ENCODE measurements at regions not wholly inside any gene's neighbourhood (a gene's known extent, or its start where the extent isn't known, plus 50 kb on each side); places are given as distances from the start of the nearest gene placed in this dataset.

- no peaks in the 10 kb centered on the region for H3K27me3 ChIP-seq (replicated peaks; ENCODE audit: control insufficient read depth, insufficient read depth, low read length, poor library complexity, severe bottlenecking)
- H3K9me3 ChIP-seq (ENCODE audit: control insufficient read depth, low read length), result peaks cover 4% of the 10 kb centered on the region
- H3K36me3 ChIP-seq (ENCODE audit: control insufficient read depth, insufficient read depth, low read length), result no peaks in the 10 kb centered on the region
- H3K4me1 ChIP-seq (ENCODE audit: control insufficient read depth, insufficient read depth, low read length, poor library complexity, severe bottlenecking), result no peaks in the 10 kb centered on the region
- H3K27ac ChIP-seq (ENCODE audit: insufficient read depth, low read length, poor library complexity, severe bottlenecking), result no peak overlapping the region
- no peak for DNase-seq
- H3K4me3 ChIP-seq (ENCODE audit: insufficient read depth, low read depth, low read length, poor library complexity, severe bottlenecking), result no peak overlapping the region
Observed at GRCh38 chr17:73733517-73733916, 89.3 kb upstream of the SDK2 start.

- no peak for DNase-seq
- Histone ChIP-seq H3K27me3 (replicated peaks; ENCODE audit: control insufficient read depth, insufficient read depth, low read length, poor library complexity, severe bottlenecking) (no peaks in the 10 kb centered on the region), H3K36me3 (ENCODE audit: control insufficient read depth, insufficient read depth, low read length) (no peaks in the 10 kb centered on the region), H3K27ac (ENCODE audit: insufficient read depth, low read length, poor library complexity, severe bottlenecking) (no peak overlapping the region), H3K4me3 (ENCODE audit: insufficient read depth, low read depth, low read length, poor library complexity, severe bottlenecking) (no peak overlapping the region), H3K4me1 (ENCODE audit: control insufficient read depth, insufficient read depth, low read length, poor library complexity, severe bottlenecking) (no peaks in the 10 kb centered on the region), H3K9me3 (ENCODE audit: control insufficient read depth, low read length) (peaks cover 4% of the 10 kb centered on the region)
Observed at GRCh38 chr17:73735245-73735644, 91.0 kb upstream of the SDK2 start.

DNA sequence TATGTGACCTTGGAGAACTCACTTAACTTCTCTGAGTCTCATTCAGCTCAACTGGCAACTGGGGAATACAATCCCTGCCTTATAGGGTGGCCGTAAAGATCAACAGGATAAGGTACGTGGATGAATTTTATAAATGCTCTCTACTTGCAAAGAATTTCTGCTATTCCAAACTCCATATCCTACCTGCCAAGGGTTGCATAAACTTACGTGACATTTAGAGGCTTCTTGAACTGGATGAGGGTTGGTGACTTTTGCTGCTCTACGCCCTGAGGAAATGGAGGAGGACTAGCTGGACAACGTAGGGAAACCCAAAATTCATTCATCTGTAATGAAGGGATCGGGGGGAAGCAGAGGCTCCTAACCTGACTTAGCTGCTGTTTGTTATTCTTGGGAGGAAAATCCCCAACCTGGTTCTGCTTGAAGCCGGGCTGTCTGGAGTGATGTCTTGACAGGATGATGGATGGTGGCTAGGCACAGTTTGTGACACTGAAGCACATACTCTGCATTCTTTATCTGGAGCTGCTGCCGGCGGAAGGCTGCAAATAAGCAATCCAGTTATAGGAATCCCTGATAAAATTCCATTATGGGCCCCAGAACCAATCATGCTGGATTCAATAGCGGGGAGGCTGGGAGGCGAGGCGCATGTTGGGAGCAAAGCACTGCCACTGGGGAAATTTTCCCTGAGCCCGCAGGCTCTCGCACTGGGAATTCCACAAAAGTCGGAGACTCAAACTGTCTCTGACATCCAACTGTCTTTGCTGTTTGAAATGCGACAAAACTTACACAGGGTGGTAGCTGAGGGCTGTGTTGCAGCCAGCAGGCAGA lies 94.7 kb upstream of the SDK2 start:
- H3K36me3 ChIP-seq (ENCODE audit: control insufficient read depth, insufficient read depth, low read length), result no peaks in the 10 kb centered on the region
- no peak overlapping the region for H3K27ac ChIP-seq (ENCODE audit: insufficient read depth, low read length, poor library complexity, severe bottlenecking)
- no peaks in the 10 kb centered on the region for H3K4me1 ChIP-seq (ENCODE audit: control insufficient read depth, insufficient read depth, low read length, poor library complexity, severe bottlenecking)
- no peak for DNase-seq
- H3K9me3 ChIP-seq (ENCODE audit: control insufficient read depth, low read length), result no peaks in the 10 kb centered on the region
- H3K4me3 ChIP-seq (ENCODE audit: insufficient read depth, low read depth, low read length, poor library complexity, severe bottlenecking), result no peak overlapping the region
- no peaks in the 10 kb centered on the region for H3K27me3 ChIP-seq (replicated peaks; ENCODE audit: control insufficient read depth, insufficient read depth, low read length, poor library complexity, severe bottlenecking)

GRCh38 chr17:73740370-73740769 lies 96.1 kb upstream of the SDK2 start:
- no peaks in the 10 kb centered on the region for H3K4me1 ChIP-seq (ENCODE audit: control insufficient read depth, insufficient read depth, low read length, poor library complexity, severe bottlenecking)
- no peaks in the 10 kb centered on the region for H3K36me3 ChIP-seq (ENCODE audit: control insufficient read depth, insufficient read depth, low read length)
- H3K9me3 ChIP-seq (ENCODE audit: control insufficient read depth, low read length), result no peaks in the 10 kb centered on the region
- no peak overlapping the region for H3K4me3 ChIP-seq (ENCODE audit: insufficient read depth, low read depth, low read length, poor library complexity, severe bottlenecking)
- no peaks in the 10 kb centered on the region for H3K27me3 ChIP-seq (replicated peaks; ENCODE audit: control insufficient read depth, insufficient read depth, low read length, poor library complexity, severe bottlenecking)
- no peak overlapping the region for H3K27ac ChIP-seq (ENCODE audit: insufficient read depth, low read length, poor library complexity, severe bottlenecking)
- no peak for DNase-seq

GRCh38 chr17:73742948-73743381 lies 98.7 kb upstream of the SDK2 start:
- H3K36me3 ChIP-seq (ENCODE audit: control insufficient read depth, insufficient read depth, low read length), result no peaks in the 10 kb centered on the region
- no peak for DNase-seq
- no peaks in the 10 kb centered on the region for H3K4me1 ChIP-seq (ENCODE audit: control insufficient read depth, insufficient read depth, low read length, poor library complexity, severe bottlenecking)
- no peak overlapping the region for H3K27ac ChIP-seq (ENCODE audit: insufficient read depth, low read length, poor library complexity, severe bottlenecking)
- no peak overlapping the region for H3K4me3 ChIP-seq (ENCODE audit: insufficient read depth, low read depth, low read length, poor library complexity, severe bottlenecking)
- H3K9me3 ChIP-seq (ENCODE audit: control insufficient read depth, low read length), result no peaks in the 10 kb centered on the region
- H3K27me3 ChIP-seq (replicated peaks; ENCODE audit: control insufficient read depth, insufficient read depth, low read length, poor library complexity, severe bottlenecking), result no peaks in the 10 kb centered on the region

- Histone ChIP-seq H3K27me3 (replicated peaks; ENCODE audit: control insufficient read depth, insufficient read depth, low read length, poor library complexity, severe bottlenecking) (no peaks in the 10 kb centered on the region), H3K27ac (ENCODE audit: insufficient read depth, low read length, poor library complexity, severe bottlenecking) (no peak overlapping the region), H3K9me3 (ENCODE audit: control insufficient read depth, low read length) (no peaks in the 10 kb centered on the region), H3K4me1 (ENCODE audit: control insufficient read depth, insufficient read depth, low read length, poor library complexity, severe bottlenecking) (no peaks in the 10 kb centered on the region), H3K4me3 (ENCODE audit: insufficient read depth, low read depth, low read length, poor library complexity, severe bottlenecking) (no peak overlapping the region), H3K36me3 (ENCODE audit: control insufficient read depth, insufficient read depth, low read length) (no peaks in the 10 kb centered on the region)
- DNase-seq, result no peak
Observed at GRCh38 chr17:73743518-73744201, 99.4 kb upstream of the SDK2 start.

GRCh38 chr17:73744411-73744810 lies 100.2 kb upstream of the SDK2 start:
- Histone ChIP-seq H3K27ac (ENCODE audit: insufficient read depth, low read length, poor library complexity, severe bottlenecking) (no peak overlapping the region), H3K27me3 (replicated peaks; ENCODE audit: control insufficient read depth, insufficient read depth, low read length, poor library complexity, severe bottlenecking) (no peaks in the 10 kb centered on the region), H3K36me3 (ENCODE audit: control insufficient read depth, insufficient read depth, low read length) (no peaks in the 10 kb centered on the region), H3K4me1 (ENCODE audit: control insufficient read depth, insufficient read depth, low read length, poor library complexity, severe bottlenecking) (no peaks in the 10 kb centered on the region), H3K9me3 (ENCODE audit: control insufficient read depth, low read length) (no peaks in the 10 kb centered on the region), H3K4me3 (ENCODE audit: insufficient read depth, low read depth, low read length, poor library complexity, severe bottlenecking) (no peak overlapping the region)
- DNase-seq, result no peak

DNA sequence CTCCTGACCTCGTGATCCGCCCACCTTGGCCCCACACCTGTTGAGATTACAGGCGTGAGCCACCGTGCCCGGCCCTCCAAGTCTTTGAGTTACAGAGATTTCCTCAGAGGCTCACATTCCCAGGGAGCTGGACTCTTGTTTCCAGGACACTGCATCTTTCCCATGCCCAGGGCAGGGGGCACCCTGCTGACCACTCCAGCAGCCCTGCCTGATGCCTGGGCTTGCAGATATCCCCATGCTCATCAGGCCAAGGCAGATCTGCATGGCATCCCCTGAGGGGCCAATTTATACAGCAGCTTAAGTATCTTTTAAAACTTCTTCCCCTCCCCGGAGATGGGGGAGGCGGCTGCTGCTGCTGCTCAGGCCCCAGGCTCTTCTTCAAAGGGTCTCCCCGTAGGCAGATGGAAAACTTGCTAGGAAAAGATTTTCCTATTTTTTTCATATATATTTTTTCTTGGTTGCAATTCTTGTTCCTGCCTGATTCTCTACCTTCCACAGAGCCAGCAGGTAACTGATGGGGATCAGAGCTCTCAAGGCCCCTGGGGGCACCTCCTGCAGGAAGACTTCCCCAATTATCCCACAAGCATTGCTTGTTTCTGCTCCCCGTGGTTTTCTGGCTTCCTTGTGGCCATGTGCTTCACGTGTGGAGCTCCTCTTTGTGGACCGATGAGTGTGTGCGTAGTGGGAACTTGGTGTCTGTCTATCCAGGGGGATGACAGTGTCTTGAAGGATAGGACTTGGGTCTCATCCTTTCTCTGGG lies 102.2 kb upstream of the SDK2 start:
- no peaks in the 10 kb centered on the region for H3K4me1 ChIP-seq (ENCODE audit: control insufficient read depth, insufficient read depth, low read length, poor library complexity, severe bottlenecking)
- no peaks in the 10 kb centered on the region for H3K9me3 ChIP-seq (ENCODE audit: control insufficient read depth, low read length)
- no peak overlapping the region for H3K4me3 ChIP-seq (ENCODE audit: insufficient read depth, low read depth, low read length, poor library complexity, severe bottlenecking)
- no peak overlapping the region for H3K27ac ChIP-seq (ENCODE audit: insufficient read depth, low read length, poor library complexity, severe bottlenecking)
- H3K27me3 ChIP-seq (replicated peaks; ENCODE audit: control insufficient read depth, insufficient read depth, low read length, poor library complexity, severe bottlenecking), result no peaks in the 10 kb centered on the region
- DNase-seq, result no peak
- H3K36me3 ChIP-seq (ENCODE audit: control insufficient read depth, insufficient read depth, low read length), result no peaks in the 10 kb centered on the region

DNA sequence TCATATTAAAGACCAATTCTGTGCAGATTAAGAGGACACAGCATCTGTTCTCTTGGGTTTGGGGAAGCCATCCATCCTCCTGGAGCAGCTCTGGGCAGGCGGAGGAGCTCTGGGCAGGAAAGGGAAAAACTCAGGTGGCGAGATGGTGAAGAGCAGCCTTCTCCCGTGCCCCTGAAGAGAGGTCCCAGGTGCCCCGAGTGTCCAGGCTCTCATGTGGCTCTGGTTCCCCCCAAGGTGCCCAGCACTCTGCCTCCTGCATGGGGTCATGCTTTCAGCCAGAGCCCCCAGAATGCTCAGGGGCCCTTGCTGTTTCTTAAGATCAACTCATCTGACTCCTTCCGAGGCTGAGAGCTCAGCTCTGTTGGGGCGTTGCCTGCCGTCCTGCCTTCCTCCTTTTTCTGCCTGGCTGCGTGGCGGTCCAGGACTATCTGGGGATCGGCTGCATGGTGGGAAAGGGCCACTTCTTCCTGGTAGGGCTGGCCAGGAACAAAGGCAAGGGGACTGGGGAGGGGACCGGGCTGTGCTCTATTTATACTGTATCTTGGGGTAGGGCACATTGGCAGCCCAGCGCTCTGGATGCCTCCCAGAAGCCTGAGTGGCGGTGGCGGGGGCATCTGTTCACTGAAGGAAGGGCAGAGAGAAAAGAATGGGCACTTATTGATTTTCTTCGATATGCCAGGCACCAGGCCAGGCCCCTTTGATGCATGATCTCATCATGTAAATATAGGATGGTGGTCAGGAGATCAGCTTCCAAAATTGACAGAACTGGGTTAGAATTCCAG lies 103.2 kb upstream of the SDK2 start:
- no peak for DNase-seq
- Histone ChIP-seq H3K4me3 (ENCODE audit: insufficient read depth, low read depth, low read length, poor library complexity, severe bottlenecking) (no peak overlapping the region), H3K27ac (ENCODE audit: insufficient read depth, low read length, poor library complexity, severe bottlenecking) (no peak overlapping the region), H3K27me3 (replicated peaks; ENCODE audit: control insufficient read depth, insufficient read depth, low read length, poor library complexity, severe bottlenecking) (no peaks in the 10 kb centered on the region), H3K9me3 (ENCODE audit: control insufficient read depth, low read length) (no peaks in the 10 kb centered on the region), H3K4me1 (ENCODE audit: control insufficient read depth, insufficient read depth, low read length, poor library complexity, severe bottlenecking) (no peaks in the 10 kb centered on the region), H3K36me3 (ENCODE audit: control insufficient read depth, insufficient read depth, low read length) (no peaks in the 10 kb centered on the region)
